RKO (cell line): ENCODE measurements at regions not wholly inside any gene's neighbourhood (a gene's known extent, or its start where the extent isn't known, plus 50 kb on each side); places are given as distances from the start of the nearest gene placed in this dataset.

Source experiments
- DNase-seq: peaks from one replicate; pipeline ENCODE4 v3.0.0-alpha.2; 2016; ENCODE audit warnings: low spot score

DNA sequence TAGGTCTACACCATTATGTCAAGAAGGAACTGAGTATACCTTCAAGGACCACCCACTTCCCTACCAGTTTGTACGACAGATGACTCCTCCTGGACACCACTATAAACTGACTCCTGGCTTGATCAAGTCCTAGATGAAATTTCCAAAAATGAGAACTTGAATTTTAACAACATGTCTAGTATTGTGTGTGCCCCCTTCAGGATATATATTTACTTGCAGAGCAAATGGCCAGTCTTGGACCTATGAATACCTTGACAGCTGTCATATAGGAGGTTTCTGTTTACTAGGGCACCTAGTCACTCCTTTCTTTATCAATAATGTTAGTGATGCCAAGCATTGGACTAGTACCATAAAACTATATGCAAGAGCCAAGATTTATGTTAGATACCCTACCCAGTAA lies 94.1 kb upstream of the TMEM26 start:
- no peak for DNase-seq

DNA sequence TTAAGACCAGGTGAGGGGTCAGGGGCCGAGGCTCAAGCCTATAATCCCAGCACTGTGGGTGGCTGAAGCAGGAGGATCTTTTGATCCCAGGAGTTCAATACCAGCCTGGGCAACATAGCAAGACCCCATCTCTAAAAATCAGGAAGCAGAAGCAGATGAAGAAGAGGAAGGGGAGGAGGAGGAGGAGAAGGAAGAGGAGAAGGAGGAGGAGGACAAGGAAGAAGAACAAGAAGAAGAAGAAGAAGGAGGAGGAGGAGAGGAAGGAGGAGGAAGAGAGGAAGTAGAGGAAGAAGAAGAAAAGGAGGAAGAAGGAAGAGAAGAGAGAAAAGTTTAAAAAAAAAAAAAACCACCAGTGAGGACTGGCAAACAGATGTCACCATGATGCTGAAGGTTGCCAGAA lies 92.0 kb upstream of the TMEM26 start:
- no peak for DNase-seq

DNA sequence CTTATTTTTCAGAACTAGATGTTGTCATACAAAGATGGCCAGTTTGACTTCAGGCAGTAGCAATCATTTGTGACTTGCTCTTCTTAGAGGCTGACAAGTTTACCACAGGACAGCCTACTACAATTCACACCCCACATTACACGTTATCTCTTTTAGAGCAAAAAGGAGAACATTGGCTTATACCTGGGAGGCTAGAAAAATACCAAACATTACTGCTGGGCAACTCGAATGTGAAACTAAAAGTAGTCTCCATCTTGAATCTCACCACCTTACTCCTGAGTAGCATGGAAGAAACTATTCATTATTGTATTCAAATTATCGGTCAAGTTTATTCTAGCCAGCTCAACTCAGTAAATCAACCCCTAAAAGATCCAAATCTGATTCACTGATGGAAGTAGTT lies 90.7 kb upstream of the TMEM26 start:
- DNase-seq = no peak

DNA sequence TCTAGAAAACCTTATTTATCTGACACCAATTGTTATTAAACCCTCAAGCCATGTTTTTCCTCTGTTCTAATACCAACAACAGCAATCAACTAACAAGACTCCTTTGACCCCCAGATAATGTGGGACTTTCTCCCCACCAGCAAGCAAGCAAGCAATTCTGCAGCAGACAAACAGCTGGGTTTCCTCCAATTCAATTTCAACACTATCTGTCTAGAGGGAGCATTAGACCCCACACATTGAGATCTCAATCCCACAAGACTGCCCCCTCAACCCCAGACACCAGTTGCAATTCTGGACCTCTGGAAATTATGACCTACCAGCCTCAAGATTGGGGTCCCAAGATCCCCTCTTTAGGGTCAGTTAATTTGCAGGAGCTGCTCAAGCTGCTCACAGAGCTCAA lies 89.4 kb upstream of the TMEM26 start:
- no peak for DNase-seq

DNA sequence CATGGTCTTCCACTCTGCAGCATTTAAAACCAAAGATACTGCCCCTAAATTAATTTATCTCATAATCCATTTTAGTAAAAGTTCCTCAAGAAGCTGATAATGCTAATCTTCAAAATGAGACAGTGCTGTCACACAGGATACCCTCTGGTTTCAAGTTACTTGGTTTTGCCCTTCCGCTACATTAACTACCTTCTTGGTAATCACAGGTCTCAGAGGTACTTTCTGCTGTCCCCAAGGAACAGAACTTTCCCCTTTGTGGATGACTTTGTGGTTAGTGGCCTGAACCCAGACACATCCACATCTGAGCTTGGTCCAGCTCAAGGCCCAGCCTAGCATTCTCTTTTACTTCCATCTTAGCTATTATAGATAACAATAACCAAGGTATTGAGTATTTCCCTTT lies 88.8 kb upstream of the TMEM26 start:
- DNase-seq = no peak

DNA sequence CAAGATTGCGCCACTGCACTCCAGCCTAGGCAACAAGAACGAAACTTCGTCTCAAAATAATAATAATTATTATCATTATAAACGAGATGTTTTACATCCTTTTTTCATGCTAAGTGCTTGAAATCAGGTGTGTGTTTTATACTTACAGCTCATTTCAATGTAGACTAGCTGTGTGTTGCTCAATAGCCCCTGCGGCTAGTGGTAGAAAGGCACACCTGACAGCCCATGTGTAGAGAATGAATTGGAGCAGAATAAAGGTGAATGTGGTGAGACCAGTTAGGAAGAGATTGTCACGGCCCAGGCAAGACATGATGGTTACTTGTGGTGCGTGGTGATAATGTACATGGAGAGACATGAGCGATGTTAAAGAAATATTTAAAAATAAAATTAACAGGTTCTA lies 86.7 kb upstream of the TMEM26 start:
- no peak for DNase-seq

DNA sequence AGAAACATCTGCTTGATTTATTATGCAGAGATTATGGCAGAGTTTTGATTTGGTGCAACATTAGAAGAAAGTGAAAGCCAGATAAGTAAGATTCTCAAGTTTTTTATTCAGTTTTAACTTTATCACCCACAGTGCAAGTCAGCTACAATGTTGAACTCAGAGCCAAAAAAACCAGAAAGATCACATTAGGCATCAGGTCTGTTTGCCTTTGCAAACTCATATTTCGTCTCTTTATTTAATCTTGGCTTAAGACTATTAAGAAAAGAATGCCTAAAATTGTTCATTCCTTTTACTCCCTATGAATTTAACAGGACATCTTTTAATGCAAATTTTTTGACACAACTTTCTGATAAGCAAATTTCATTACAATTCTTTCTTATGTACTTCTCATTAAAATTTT lies 76.0 kb upstream of the TMEM26 start:
- DNase-seq = no peak

DNA sequence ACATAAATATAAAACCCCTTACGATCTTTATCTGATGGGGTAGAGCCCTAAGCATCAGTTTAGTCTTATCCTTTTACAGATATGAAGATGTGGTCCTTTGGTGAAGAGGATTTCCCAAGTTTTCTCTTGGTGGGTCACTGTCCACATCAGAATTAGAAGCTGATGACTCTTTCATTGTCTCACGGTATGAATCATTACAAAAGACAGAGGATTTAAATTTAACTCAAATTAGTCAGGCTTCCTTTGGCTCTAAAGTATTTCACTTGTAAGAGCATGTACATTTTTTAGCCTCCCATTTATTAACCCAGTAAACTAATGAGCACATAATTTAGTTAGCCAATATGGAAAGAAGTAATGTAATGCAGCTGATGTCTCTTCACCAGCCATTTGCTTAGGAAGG lies 49.9 kb upstream of the TMEM26 start:
- peak; percentile 1 for DNase-seq
